ENCODE measurements at regions not wholly inside any gene's neighbourhood (a gene's known extent, or its start where the extent isn't known, plus 50 kb on each side); places are given as distances from the start of the nearest gene placed in this dataset.
"Not testable (repeated sequence)": the region's sequence is repeated elsewhere in the genome, so short reads cannot be mapped to it uniquely, and the experiment has no call there.

- Mint-ChIP-seq H3K4me1 (peaks cover 33% of the 10 kb centered on the region), H3K4me3 (peak overlapping the region; percentile 83), H3K36me3 (ENCODE audit: low read depth) (peaks cover 3% of the 10 kb centered on the region), H3K27ac (no peak overlapping the region), H3K27me3 (peaks cover 16% of the 10 kb centered on the region)
- ATAC-seq (peak; percentile 97), DNase-seq (peak in 2 of 3 donors; percentile 17 to 21)
- H3K9me3 ChIP-seq (ENCODE audit: control insufficient read depth, low read length, poor library complexity, severe bottlenecking) = no peaks in the 10 kb centered on the region
These were observed 70.7 kb upstream of the PPP3CA start for GRCh38 chr4:101418055-101418454.

GRCh38 chr4:101417046-101417445 is 69.7 kb upstream of the PPP3CA start:
- H3K4me3 Mint-ChIP-seq = no peak overlapping the region
- no peak for ATAC-seq
- H3K27ac Mint-ChIP-seq = no peak overlapping the region
- no peaks in the 10 kb centered on the region for H3K9me3 ChIP-seq (ENCODE audit: control insufficient read depth, low read length, poor library complexity, severe bottlenecking)
- H3K4me1 Mint-ChIP-seq = peaks cover 33% of the 10 kb centered on the region
- DNase-seq = no peak
- peaks cover 18% of the 10 kb centered on the region for H3K27me3 Mint-ChIP-seq
- peaks cover 3% of the 10 kb centered on the region for H3K36me3 Mint-ChIP-seq (ENCODE audit: low read depth)

DNA sequence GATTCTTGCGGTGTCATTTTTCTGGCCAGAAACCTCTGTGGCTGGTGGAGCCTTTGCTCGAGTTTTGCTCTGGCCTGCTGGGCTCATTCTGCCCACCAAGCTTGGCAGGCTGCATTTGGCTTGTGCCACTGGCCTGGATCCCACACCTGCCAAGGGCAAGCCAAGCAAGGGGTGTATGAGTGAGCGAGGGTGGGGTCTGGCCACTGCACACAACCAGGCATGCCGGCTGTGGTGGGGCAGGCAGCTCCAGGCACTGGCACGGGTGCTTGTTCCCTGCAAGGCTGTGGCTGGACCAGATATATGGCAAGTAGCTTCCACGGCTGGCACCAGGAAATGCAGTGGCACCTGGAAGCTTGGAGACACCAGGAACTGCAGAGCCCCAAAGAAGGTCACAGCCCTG is 68.6 kb upstream of the PPP3CA start:
- no peak for DNase-seq

GRCh38 chr4:101414496-101414895 is 67.2 kb upstream of the PPP3CA start:
- Mint-ChIP-seq H3K4me3 (no peak overlapping the region), H3K36me3 (ENCODE audit: low read depth) (peaks cover 3% of the 10 kb centered on the region), H3K27ac (no peak overlapping the region), H3K27me3 (peaks cover 8% of the 10 kb centered on the region), H3K4me1 (peaks cover 29% of the 10 kb centered on the region)
- no peaks in the 10 kb centered on the region for H3K9me3 ChIP-seq (ENCODE audit: control insufficient read depth, low read length, poor library complexity, severe bottlenecking)
- DNase-seq (no peak), ATAC-seq (no peak)

More for the DNA sequence above, 68.6 kb upstream of the PPP3CA start:
- Mint-ChIP-seq H3K27me3 (peaks cover 18% of the 10 kb centered on the region), H3K36me3 (ENCODE audit: low read depth) (peaks cover 3% of the 10 kb centered on the region), H3K4me1 (peaks cover 39% of the 10 kb centered on the region), H3K27ac (no peak overlapping the region), H3K4me3 (no peak overlapping the region)
- no peak for ATAC-seq
- H3K9me3 ChIP-seq (ENCODE audit: control insufficient read depth, low read length, poor library complexity, severe bottlenecking) = no peaks in the 10 kb centered on the region

DNA sequence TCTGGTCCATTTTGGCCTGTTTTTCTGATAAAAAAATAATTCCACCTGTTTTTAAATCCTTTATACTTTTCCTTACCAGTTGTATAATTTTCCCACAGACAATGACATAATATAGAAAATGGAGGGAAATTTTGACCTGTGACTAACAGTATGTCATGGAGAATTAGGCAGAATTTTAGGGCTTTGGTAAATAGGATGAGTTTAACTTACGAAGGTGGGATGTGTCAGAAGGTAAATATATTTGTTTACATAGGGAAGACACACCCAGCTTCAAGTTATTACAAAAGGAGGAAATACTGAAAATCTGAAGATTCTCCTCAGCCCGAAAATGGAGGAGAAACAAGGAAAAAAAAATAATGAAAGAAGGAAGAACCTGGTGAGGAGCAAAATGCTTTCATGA is 64.6 kb upstream of the PPP3CA start:
- DNase-seq (no peak), ATAC-seq (no peak)
- peak overlapping the region; percentile 75 for H3K27ac Mint-ChIP-seq
- peaks cover 4% of the 10 kb centered on the region for H3K27me3 Mint-ChIP-seq
- peaks cover 3% of the 10 kb centered on the region for H3K36me3 Mint-ChIP-seq (ENCODE audit: low read depth)
- H3K4me3 Mint-ChIP-seq = no peak overlapping the region
- H3K4me1 Mint-ChIP-seq = peaks cover 13% of the 10 kb centered on the region
- no peaks in the 10 kb centered on the region for H3K9me3 ChIP-seq (ENCODE audit: control insufficient read depth, low read length, poor library complexity, severe bottlenecking)

DNA sequence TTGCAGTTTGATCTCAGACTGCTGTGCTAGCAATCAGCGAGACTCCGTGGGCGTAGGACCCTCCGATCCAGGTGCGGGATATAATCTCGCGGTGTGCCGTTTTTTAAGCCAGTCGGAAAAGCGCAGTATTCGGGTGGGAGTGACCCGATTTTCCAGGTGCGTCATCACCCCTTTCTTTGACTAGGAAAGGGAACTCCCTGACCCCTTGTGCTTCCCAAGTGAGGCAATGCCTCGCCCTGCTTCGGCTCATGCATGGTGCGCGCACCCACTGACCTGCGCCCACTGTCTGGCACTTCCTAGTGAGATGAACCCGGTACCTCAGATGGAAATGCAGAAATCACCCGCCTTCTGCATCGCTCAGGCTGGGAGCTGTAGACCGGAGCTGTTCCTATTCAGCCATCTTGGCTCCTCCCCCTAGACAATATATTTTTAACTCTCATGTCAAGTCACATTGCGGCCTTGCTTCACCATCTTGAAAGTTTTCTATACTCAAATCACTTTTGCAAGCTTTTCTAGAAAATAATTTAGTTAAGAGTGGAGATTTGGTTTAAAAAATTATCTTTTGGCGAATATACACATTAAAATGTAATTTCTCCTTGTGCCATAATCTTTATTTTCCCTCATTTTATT is 64.1 kb upstream of the PPP3CA start:
- Mint-ChIP-seq H3K4me1 (peaks cover 12% of the 10 kb centered on the region), H3K27ac (peak overlapping the region; percentile 75)
- not testable (repeated sequence) for H3K9me3 ChIP-seq (ENCODE audit: control insufficient read depth, low read length, poor library complexity, severe bottlenecking); H3K27me3 Mint-ChIP-seq; ATAC-seq; H3K36me3 Mint-ChIP-seq (ENCODE audit: low read depth); H3K4me3 Mint-ChIP-seq; DNase-seq

DNA sequence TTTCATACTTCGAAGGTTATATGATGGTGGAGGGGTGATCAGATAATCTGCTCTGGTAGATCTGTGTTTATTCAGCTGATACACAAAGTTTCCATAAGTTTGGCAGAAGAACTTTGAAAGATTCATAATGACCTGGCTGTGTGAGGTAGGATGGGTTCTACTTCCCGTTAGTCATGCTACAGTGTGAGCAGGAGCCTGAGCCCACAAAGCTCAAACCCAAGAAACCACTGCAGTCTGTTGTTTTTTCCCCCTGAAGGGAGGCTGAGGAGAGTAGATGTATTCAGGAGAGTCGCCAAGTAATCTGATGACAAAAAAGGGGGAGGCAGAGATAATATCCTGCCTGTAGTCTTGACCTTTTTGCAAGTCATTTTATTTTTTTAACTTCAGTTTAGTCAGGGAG is 52.8 kb upstream of the PPP3CA start:
- no peak for DNase-seq
- no peaks in the 10 kb centered on the region for H3K9me3 ChIP-seq (ENCODE audit: control insufficient read depth, low read length, poor library complexity, severe bottlenecking)
- Mint-ChIP-seq H3K27me3 (peaks cover 12% of the 10 kb centered on the region), H3K4me1 (peaks cover 6% of the 10 kb centered on the region), H3K27ac (no peak overlapping the region), H3K36me3 (ENCODE audit: low read depth) (no peaks in the 10 kb centered on the region), H3K4me3 (no peak overlapping the region)
- no peak for ATAC-seq

DNA sequence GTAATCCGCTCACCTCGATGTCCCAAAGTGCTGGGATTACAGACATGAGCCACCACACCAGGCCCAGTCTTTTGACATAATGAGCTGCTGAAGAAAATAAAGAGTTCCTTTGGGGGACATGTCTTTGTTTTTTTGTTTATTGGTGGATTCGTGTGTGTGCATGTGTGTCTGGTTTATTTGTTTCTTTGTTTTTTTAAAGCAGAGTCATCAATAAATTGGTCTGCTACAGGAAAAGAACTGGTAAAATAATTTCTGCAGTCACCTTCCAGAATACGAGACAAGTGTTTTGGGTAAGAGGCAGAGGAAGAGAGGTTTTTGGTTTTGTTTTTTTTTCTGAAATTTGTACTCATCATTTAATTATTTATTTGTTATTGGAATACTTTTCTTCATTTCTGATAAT is 51.5 kb upstream of the PPP3CA start:
- no peaks in the 10 kb centered on the region for H3K9me3 ChIP-seq (ENCODE audit: control insufficient read depth, low read length, poor library complexity, severe bottlenecking)
- H3K4me1 Mint-ChIP-seq = peaks cover 6% of the 10 kb centered on the region
- H3K36me3 Mint-ChIP-seq (ENCODE audit: low read depth) = peaks cover 5% of the 10 kb centered on the region
- DNase-seq (no peak), ATAC-seq (no peak)
- no peak overlapping the region for H3K27ac Mint-ChIP-seq
- no peak overlapping the region for H3K4me3 Mint-ChIP-seq
- H3K27me3 Mint-ChIP-seq = peaks cover 19% of the 10 kb centered on the region
